ENCODE measurements at regions not wholly inside any gene's neighbourhood (a gene's known extent, or its start where the extent isn't known, plus 50 kb on each side); places are given as distances from the start of the nearest gene placed in this dataset.
A peak's percentile ranks its signal among the peaks of the same experiment; 100 is the strongest.

DNA sequence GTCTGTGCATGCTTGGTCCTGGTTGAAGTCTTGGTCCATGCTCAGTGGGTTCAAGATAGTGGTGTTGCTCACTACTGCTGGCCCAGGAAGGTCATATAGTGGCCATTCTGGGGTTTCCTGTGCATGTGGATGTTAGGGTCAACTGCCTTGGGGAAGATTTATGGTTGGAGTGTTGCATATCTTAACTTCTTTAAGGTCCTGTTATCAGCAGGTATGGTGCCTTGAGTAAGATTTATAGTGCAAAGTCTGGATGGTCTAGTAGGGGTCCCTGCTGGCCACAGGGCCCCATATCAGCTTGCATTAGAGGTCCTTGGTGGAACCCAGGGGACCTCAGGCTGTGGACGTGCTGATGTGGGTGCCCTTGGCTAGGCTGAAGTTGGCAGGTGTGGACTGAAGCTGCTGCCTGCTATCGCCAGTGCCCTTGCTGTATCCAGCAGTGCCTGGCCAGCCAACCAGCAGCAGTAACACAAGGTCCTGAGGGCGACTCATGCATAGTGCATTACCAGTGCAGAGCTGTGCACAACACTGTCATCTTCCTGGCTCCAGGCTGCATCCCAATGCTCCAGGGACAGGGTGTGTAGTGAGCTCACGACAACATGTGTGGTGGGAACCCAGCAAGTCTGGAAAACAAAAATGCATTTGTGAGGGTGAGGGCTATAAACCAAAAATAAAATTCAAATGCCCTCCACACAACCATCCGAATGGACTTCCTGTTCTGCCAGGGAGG, 61.0 kb downstream of the BEX3 start:
- Histone ChIP-seq H3K4me2 (ENCODE audit: extremely low read depth, insufficient read depth, low read length) (no peak overlapping the region), H3K27me3 (ENCODE audit: control insufficient read depth, insufficient read depth, low read length) (no peaks in the 10 kb centered on the region), H3K36me3 (ENCODE audit: control insufficient read depth, insufficient read depth, low read length) (no peaks in the 10 kb centered on the region), H3K9ac (ENCODE audit: insufficient read depth, low read length) (no peak overlapping the region), H3K4me3 (replicated peaks in 1 of 4; ENCODE audit: control extremely low read depth in 1 of 4, insufficient read depth in 1 of 4, low read depth in 3 of 4, low read length in 4 of 4) (no peak overlapping the region), H3K4me1 (ENCODE audit: control insufficient read depth, extremely low read depth, insufficient read depth, low read length) (no peaks in the 10 kb centered on the region), H4K20me1 (ENCODE audit: control insufficient read depth, extremely low read depth, insufficient read depth, low read length) (no peaks in the 10 kb centered on the region), H3K27ac (ENCODE audit: insufficient read depth, low read length) (no peak overlapping the region), H2AFZ (ENCODE audit: low read length) (no peak overlapping the region), H3K9me3 (ENCODE audit: control insufficient read depth, insufficient read depth, low read depth, low read length) (no peaks in the 10 kb centered on the region), H3K79me2 (ENCODE audit: control insufficient read depth, insufficient read depth, low read length) (no peaks in the 10 kb centered on the region)
- TF ChIP-seq CTCF (conservative IDR thresholded peaks at IDR 0.05 in 1 of 2, IDR thresholded peaks at IDR 0.05 in 1 of 2; ENCODE audit: low read depth in 1 of 2, low read length in 2 of 2) = no peak
- no peak for TF ChIP-seq EZH2 (IDR thresholded peaks at IDR 0.05; ENCODE audit: low read length, missing control alignments)
- no peak for DNase-seq (ENCODE audit: low read depth in 2 of 2)

- Histone ChIP-seq H3K4me3 (replicated peaks in 1 of 4; ENCODE audit: control extremely low read depth in 1 of 4, insufficient read depth in 1 of 4, low read depth in 3 of 4, low read length in 4 of 4) (no peak overlapping the region), H3K4me2 (ENCODE audit: extremely low read depth, insufficient read depth, low read length) (no peak overlapping the region), H3K27ac (ENCODE audit: insufficient read depth, low read length) (no peak overlapping the region), H3K79me2 (ENCODE audit: control insufficient read depth, insufficient read depth, low read length) (no peaks in the 10 kb centered on the region), H3K36me3 (ENCODE audit: control insufficient read depth, insufficient read depth, low read length) (no peaks in the 10 kb centered on the region), H3K9ac (ENCODE audit: insufficient read depth, low read length) (no peak overlapping the region), H3K4me1 (ENCODE audit: control insufficient read depth, extremely low read depth, insufficient read depth, low read length) (no peaks in the 10 kb centered on the region), H3K9me3 (ENCODE audit: control insufficient read depth, insufficient read depth, low read depth, low read length) (no peaks in the 10 kb centered on the region), H3K27me3 (ENCODE audit: control insufficient read depth, insufficient read depth, low read length) (no peaks in the 10 kb centered on the region), H2AFZ (ENCODE audit: low read length) (no peak overlapping the region), H4K20me1 (ENCODE audit: control insufficient read depth, extremely low read depth, insufficient read depth, low read length) (no peaks in the 10 kb centered on the region)
- no peak for TF ChIP-seq CTCF (conservative IDR thresholded peaks at IDR 0.05 in 1 of 2, IDR thresholded peaks at IDR 0.05 in 1 of 2; ENCODE audit: low read depth in 1 of 2, low read length in 2 of 2)
- no peak for TF ChIP-seq EZH2 (IDR thresholded peaks at IDR 0.05; ENCODE audit: low read length, missing control alignments)
- DNase-seq (ENCODE audit: low read depth in 2 of 2) = no peak
These were observed 62.8 kb downstream of the BEX3 start for GRCh38 chrX:103439161-103439560.

GRCh38 chrX:103440621-103441020, 64.3 kb downstream of the BEX3 start:
- DNase-seq (ENCODE audit: low read depth in 2 of 2) = peak in 1 of 2 donors; percentile 74
- Histone ChIP-seq H3K79me2 (ENCODE audit: control insufficient read depth, insufficient read depth, low read length) (no peaks in the 10 kb centered on the region), H3K9ac (ENCODE audit: insufficient read depth, low read length) (no peak overlapping the region), H3K36me3 (ENCODE audit: control insufficient read depth, insufficient read depth, low read length) (no peaks in the 10 kb centered on the region), H3K27ac (ENCODE audit: insufficient read depth, low read length) (no peak overlapping the region), H3K4me3 (replicated peaks in 1 of 4; ENCODE audit: control extremely low read depth in 1 of 4, insufficient read depth in 1 of 4, low read depth in 3 of 4, low read length in 4 of 4) (no peak overlapping the region), H3K4me2 (ENCODE audit: extremely low read depth, insufficient read depth, low read length) (no peak overlapping the region), H3K9me3 (ENCODE audit: control insufficient read depth, insufficient read depth, low read depth, low read length) (no peaks in the 10 kb centered on the region), H2AFZ (ENCODE audit: low read length) (no peak overlapping the region), H3K4me1 (ENCODE audit: control insufficient read depth, extremely low read depth, insufficient read depth, low read length) (no peaks in the 10 kb centered on the region), H3K27me3 (ENCODE audit: control insufficient read depth, insufficient read depth, low read length) (no peaks in the 10 kb centered on the region), H4K20me1 (ENCODE audit: control insufficient read depth, extremely low read depth, insufficient read depth, low read length) (no peaks in the 10 kb centered on the region)
- TF ChIP-seq CTCF (conservative IDR thresholded peaks at IDR 0.05 in 1 of 2, IDR thresholded peaks at IDR 0.05 in 1 of 2; ENCODE audit: low read depth in 1 of 2, low read length in 2 of 2) = no peak
- TF ChIP-seq EZH2 (IDR thresholded peaks at IDR 0.05; ENCODE audit: low read length, missing control alignments) = no peak
